SU-DHL-6 (cell line): ENCODE measurements at regions not wholly inside any gene's neighbourhood (a gene's known extent, or its start where the extent isn't known, plus 50 kb on each side); places are given as distances from the start of the nearest gene placed in this dataset.

Experiments used
- H2AFZ ChIP-seq: fragments of 200-600 bp; sonication (generic); 2 replicates; pipeline ENCODE4 v1.6.1; 2014; ENCODE audit warnings: low read depth, mild to moderate bottlenecking, moderate library complexity, mixed read lengths, antibody characterized with exemption, low read length; ENCODE audit not compliant: severe bottlenecking
- H3F3A ChIP-seq: fragments of 200-600 bp; shearing (Covaris generic); 2 replicates; pipeline ENCODE4 v1.6.0; 2016; ENCODE audit warnings: antibody characterized with exemption, mild to moderate bottlenecking; ENCODE audit not compliant: insufficient read depth
- H3K27ac ChIP-seq: fragments of 200-600 bp; sonication (generic); 2 replicates; pipeline ENCODE4 v1.5.1; 2016; ENCODE audit warnings: low read depth, mild to moderate bottlenecking, low read length, moderate library complexity, mixed read lengths
- H3K27me3 ChIP-seq: fragments of 200-600 bp; sonication (generic), shearing (Covaris generic); 2 replicates; pipeline ENCODE4 v1.6.0; 2014; ENCODE audit warnings: mild to moderate bottlenecking, low read length
- H3K36me3 ChIP-seq: fragments of 200-600 bp; sonication (generic); 2 replicates; pipeline ENCODE4 v1.6.1; 2014; ENCODE audit warnings: mild to moderate bottlenecking, low read length, mixed read lengths
- H3K4me2 ChIP-seq: fragments of 300-600, 200-600 bp; shearing (Covaris generic), sonication (generic); 2 replicates; pipeline ENCODE4 v1.6.0; 2014; ENCODE audit warnings: low read length, low read depth, mild to moderate bottlenecking; ENCODE audit not compliant: poor library complexity, severe bottlenecking
- H3K4me3 ChIP-seq: fragments of 200-600 bp; sonication (generic); 2 replicates; pipeline ENCODE4 v1.5.1; 2014; ENCODE audit warnings: antibody characterized with exemption, low read length, mild to moderate bottlenecking, mixed read lengths; ENCODE audit not compliant: insufficient read depth, poor library complexity, severe bottlenecking
- H3K79me2 ChIP-seq: fragments of 200-600 bp; sonication (generic); 2 replicates; pipeline ENCODE4 v1.6.1; 2014; ENCODE audit warnings: mild to moderate bottlenecking, low read length, moderate library complexity; ENCODE audit not compliant: insufficient read depth
- H3K9ac ChIP-seq: fragments of 200-600 bp; sonication (generic); 2 replicates; pipeline ENCODE4 v1.7.0; 2014; ENCODE audit warnings: mild to moderate bottlenecking, low read length
- H3K9me2 ChIP-seq: fragments of 200-600 bp; sonication (generic); replicated peaks from 2 replicates; pipeline ENCODE4 v1.6.1; 2014; ENCODE audit warnings: low read length; ENCODE audit not compliant: insufficient read depth
- H3K9me3 ChIP-seq: fragments of 200-600 bp; sonication (generic); 2 replicates; pipeline ENCODE4 v1.6.1; 2014; ENCODE audit warnings: low read length, mixed read lengths; ENCODE audit not compliant: insufficient read depth
- H4K20me1 ChIP-seq: fragments of 200-600 bp; sonication (generic); 2 replicates; pipeline ENCODE4 v1.6.1; 2014; ENCODE audit warnings: low read depth, mild to moderate bottlenecking, antibody characterized with exemption, low read length, moderate library complexity, mixed read lengths
- CTCF ChIP-seq: fragments of 200-600 bp; sonication (generic); IDR thresholded peaks from one replicate; pipeline ENCODE4 v1.5.1; 2017; ENCODE audit warnings: antibody characterized with exemption, mild to moderate bottlenecking, low read length, moderate library complexity; ENCODE audit not compliant: insufficient read depth, poor library complexity, severe bottlenecking
- EZH2phosphoT487 ChIP-seq: fragments of 200-600 bp; sonication (generic), shearing (Covaris generic); conservative IDR thresholded peaks from 2 replicates; pipeline ENCODE4 v1.6.1; 2018; ENCODE audit warnings: mild to moderate bottlenecking, antibody characterized with exemption, low read length, moderate library complexity, mixed read lengths

DNA sequence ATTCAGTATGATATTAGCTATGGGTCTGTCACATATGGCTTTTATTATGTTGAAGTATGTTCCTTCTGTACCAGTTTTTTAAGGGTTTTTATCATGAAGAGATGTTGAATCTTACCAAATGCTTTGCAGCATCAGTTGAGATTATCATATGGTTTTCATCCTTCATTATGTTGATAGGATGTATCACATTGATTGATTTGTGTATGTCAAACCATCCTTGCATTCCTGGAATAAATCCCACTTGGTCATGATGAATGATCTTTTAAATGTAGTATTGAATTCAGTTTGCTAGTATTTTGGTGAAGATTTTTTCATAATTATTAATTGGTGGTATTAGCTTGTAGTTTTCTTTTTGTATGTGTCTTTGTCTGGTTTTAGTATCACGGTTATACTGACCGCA is 185.9 kb downstream of the MBL2 start:
- H3K9ac ChIP-seq: no peak overlapping the region
- H2AFZ ChIP-seq: no peak overlapping the region
- no peaks in the 10 kb centered on the region for H3F3A ChIP-seq
- no peak overlapping the region for H3K4me3 ChIP-seq
- TF ChIP-seq CTCF: no peak
- no peak for TF ChIP-seq EZH2phosphoT487
- no peaks in the 10 kb centered on the region for H3K36me3 ChIP-seq
- H3K79me2 ChIP-seq: no peaks in the 10 kb centered on the region
- H3K27me3 ChIP-seq: no peaks in the 10 kb centered on the region
- no peaks in the 10 kb centered on the region for H3K9me3 ChIP-seq
- H4K20me1 ChIP-seq: no peaks in the 10 kb centered on the region
- H3K27ac ChIP-seq: no peak overlapping the region
- H3K4me2 ChIP-seq: no peak overlapping the region
- no peaks in the 10 kb centered on the region for H3K9me2 ChIP-seq

DNA sequence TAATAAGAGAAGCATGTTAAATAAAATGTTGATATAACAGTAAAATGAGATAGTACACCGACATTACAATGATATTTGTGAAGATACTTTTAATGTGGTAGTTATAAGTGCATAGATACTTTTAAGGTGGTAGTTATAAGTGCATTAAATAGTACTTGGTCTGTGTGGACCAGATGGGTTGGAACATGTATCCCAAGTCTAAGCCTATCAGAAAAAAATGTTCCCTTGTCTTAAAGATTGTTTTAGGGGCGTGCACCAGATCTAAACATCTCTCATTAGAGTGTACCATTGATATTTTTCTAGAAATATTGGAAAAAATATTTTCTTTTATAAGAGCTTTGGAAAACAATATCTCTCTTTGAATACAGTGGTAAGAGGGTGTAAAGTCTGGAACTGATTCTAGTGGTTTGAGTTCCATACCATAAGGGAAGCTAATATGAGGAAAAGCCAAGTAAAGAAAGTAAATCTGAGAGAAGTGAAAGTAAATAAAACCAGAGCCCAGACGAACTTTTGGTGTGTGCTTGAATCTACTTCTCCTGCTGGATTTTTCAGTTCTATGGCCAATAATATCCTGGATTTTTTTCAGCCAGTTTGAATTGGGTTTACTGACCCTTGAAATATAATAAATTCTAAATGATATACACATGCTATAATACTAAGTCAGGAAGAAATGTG is 175.3 kb downstream of the MBL2 start:
- Histone ChIP-seq H2AFZ (no peak overlapping the region), H3K4me3 (no peak overlapping the region)

GRCh38 chr10:52598936-52599335 is 173.6 kb downstream of the MBL2 start:
- Histone ChIP-seq H3K9me2 (no peaks in the 10 kb centered on the region), H3K4me2 (no peak overlapping the region), H4K20me1 (no peaks in the 10 kb centered on the region), H3K9me3 (no peaks in the 10 kb centered on the region), H3K27me3 (no peaks in the 10 kb centered on the region), H3F3A (no peaks in the 10 kb centered on the region), H3K9ac (no peak overlapping the region), H3K36me3 (no peaks in the 10 kb centered on the region), H3K79me2 (no peaks in the 10 kb centered on the region), H2AFZ (no peak overlapping the region), H3K27ac (no peak overlapping the region), H3K4me3 (no peak overlapping the region)
- TF ChIP-seq CTCF: no peak
- no peak for TF ChIP-seq EZH2phosphoT487

More for the DNA sequence above, 175.3 kb downstream of the MBL2 start:
- H3K27ac ChIP-seq: no peak overlapping the region
- H3K79me2 ChIP-seq: no peaks in the 10 kb centered on the region
- H3K9me3 ChIP-seq: no peaks in the 10 kb centered on the region
- TF ChIP-seq CTCF (no peak), EZH2phosphoT487 (no peak)
- H3K4me2 ChIP-seq: no peak overlapping the region
- H3F3A ChIP-seq: no peaks in the 10 kb centered on the region
- no peaks in the 10 kb centered on the region for H3K36me3 ChIP-seq
- H3K9me2 ChIP-seq: no peaks in the 10 kb centered on the region
- no peaks in the 10 kb centered on the region for H3K27me3 ChIP-seq
- no peak overlapping the region for H3K9ac ChIP-seq
- H4K20me1 ChIP-seq: no peaks in the 10 kb centered on the region
